ENCODE measurements at regions not wholly inside any gene's neighbourhood (a gene's known extent, or its start where the extent isn't known, plus 50 kb on each side); places are given as distances from the start of the nearest gene placed in this dataset.
"Not testable (repeated sequence)": the region's sequence is repeated elsewhere in the genome, so short reads cannot be mapped to it uniquely, and the experiment has no call there.

GRCh38 chrY:17827155-17827554 is 52.9 kb downstream of the CDY2B start:
- ATAC-seq; DNase-seq (ENCODE audit: low read depth in 1 of 2, low spot score in 1 of 2); H3K4me2 ChIP-seq; H3K4me1 ChIP-seq; POLR2A ChIA-PET; FAIRE-seq; H3K4me3 ChIP-seq; H3K9me3 ChIP-seq; H3K27ac ChIP-seq; CTCF ChIA-PET: not testable (repeated sequence)
- WGBS (ENCODE audit: missing lambda C conversion rate), result no CpG with 5 or more reads among the region's 5 CpGs

GRCh38 chrY:17819700-17820099 is 60.3 kb downstream of the CDY2B start:
- H3K4me1 ChIP-seq; POLR2A ChIA-PET; FAIRE-seq; DNase-seq (ENCODE audit: low read depth in 1 of 2, low spot score in 1 of 2); H3K27ac ChIP-seq; CTCF ChIA-PET; H3K9me3 ChIP-seq; H3K4me2 ChIP-seq; H3K4me3 ChIP-seq: not testable (repeated sequence)
- ATAC-seq, result peak; percentile 66 to 80; a peak in 4 of 6 replicates
- WGBS (ENCODE audit: missing lambda C conversion rate), result no CpG with 5 or more reads among the region's 4 CpGs

- WGBS (ENCODE audit: missing lambda C conversion rate), result no CpG with 5 or more reads among the region's 3 CpGs
- H3K4me2 ChIP-seq; FAIRE-seq; H3K9me3 ChIP-seq; H3K4me3 ChIP-seq; DNase-seq (ENCODE audit: low read depth in 1 of 2, low spot score in 1 of 2); POLR2A ChIA-PET; H3K4me1 ChIP-seq; CTCF ChIA-PET; H3K27ac ChIP-seq: not testable (repeated sequence)
- peak; percentile 57 to 67; a peak in 4 of 6 replicates for ATAC-seq
These were observed 60.9 kb downstream of the CDY2B start for GRCh38 chrY:17819025-17819646.

- POLR2A ChIA-PET; H3K4me2 ChIP-seq; H3K4me3 ChIP-seq; H3K27ac ChIP-seq; DNase-seq (ENCODE audit: low read depth in 1 of 2, low spot score in 1 of 2); H3K9me3 ChIP-seq; CTCF ChIA-PET; H3K4me1 ChIP-seq: not testable (repeated sequence)
- FAIRE-seq (peak; percentile 98), ATAC-seq (peak; percentile 85 to 91)
- WGBS (ENCODE audit: missing lambda C conversion rate), result no CpG with 5 or more reads among the region's 6 CpGs
These were observed 62.6 kb downstream of the CDY2B start for GRCh38 chrY:17817076-17818068.

- H3K4me2 ChIP-seq; ATAC-seq; H3K4me1 ChIP-seq; DNase-seq (ENCODE audit: low read depth in 1 of 2, low spot score in 1 of 2); H3K4me3 ChIP-seq; POLR2A ChIA-PET; CTCF ChIA-PET; H3K27ac ChIP-seq; FAIRE-seq; H3K9me3 ChIP-seq: not testable (repeated sequence)
- no CpG with 5 or more reads among the region's 3 CpGs for WGBS (ENCODE audit: missing lambda C conversion rate)
These were observed 67.4 kb downstream of the CDY2B start for GRCh38 chrY:17812664-17813063.

GRCh38 chrY:17799915-17800314 is 80.1 kb downstream of the CDY2B start:
- H3K4me2 ChIP-seq; H3K27ac ChIP-seq; H3K4me3 ChIP-seq; H3K9me3 ChIP-seq; H3K4me1 ChIP-seq; DNase-seq (ENCODE audit: low read depth in 1 of 2, low spot score in 1 of 2); CTCF ChIA-PET; POLR2A ChIA-PET: not testable (repeated sequence)
- WGBS (ENCODE audit: missing lambda C conversion rate), result no CpG with 5 or more reads among the region's 2 CpGs
- FAIRE-seq, result peak; percentile 86
- peak in 1 of 2 experiments; percentile 52; a peak in 1 of 6 replicates for ATAC-seq

- peak; percentile 80 to 82 for ATAC-seq
- DNase-seq (ENCODE audit: low read depth in 1 of 2, low spot score in 1 of 2); H3K4me1 ChIP-seq; H3K27ac ChIP-seq; H3K4me3 ChIP-seq; H3K4me2 ChIP-seq; POLR2A ChIA-PET; CTCF ChIA-PET; H3K9me3 ChIP-seq: not testable (repeated sequence)
- FAIRE-seq, result peak; percentile 83
- WGBS (ENCODE audit: missing lambda C conversion rate), result no CpG with 5 or more reads among the region's 3 CpGs
These were observed 92.8 kb downstream of the CDY2B start for GRCh38 chrY:17787214-17787613.

GRCh38 chrY:17766000-17766699 is 113.9 kb downstream of the CDY2B start:
- H3K4me3 ChIP-seq; H3K4me1 ChIP-seq; POLR2A ChIA-PET; CTCF ChIA-PET; DNase-seq (ENCODE audit: low read depth in 1 of 2, low spot score in 1 of 2); H3K9me3 ChIP-seq; H3K4me2 ChIP-seq; H3K27ac ChIP-seq: not testable (repeated sequence)
- FAIRE-seq, result peak; percentile 99
- WGBS (ENCODE audit: missing lambda C conversion rate), result no CpG with 5 or more reads among the region's 6 CpGs
- ATAC-seq, result peak in 1 of 2 experiments; percentile 79; a peak in 3 of 6 replicates

- H3K4me1 ChIP-seq; H3K4me3 ChIP-seq; DNase-seq (ENCODE audit: low read depth in 1 of 2, low spot score in 1 of 2); H3K9me3 ChIP-seq; POLR2A ChIA-PET; H3K27ac ChIP-seq; H3K4me2 ChIP-seq; CTCF ChIA-PET: not testable (repeated sequence)
- peak; percentile 65 for FAIRE-seq
- peak; percentile 89 to 90 for ATAC-seq
These were observed 120.8 kb downstream of the CDY2B start for GRCh38 chrY:17759213-17759612.

GRCh38 chrY:17752887-17753497 is 127.0 kb downstream of the CDY2B start:
- POLR2A ChIA-PET; DNase-seq (ENCODE audit: low read depth in 1 of 2, low spot score in 1 of 2); H3K4me1 ChIP-seq; CTCF ChIA-PET; H3K9me3 ChIP-seq; H3K4me3 ChIP-seq; H3K4me2 ChIP-seq; H3K27ac ChIP-seq: not testable (repeated sequence)
- ATAC-seq (peak; percentile 88 to 92), FAIRE-seq (peak; percentile 99)
- no CpG with 5 or more reads among the region's 13 CpGs for WGBS (ENCODE audit: missing lambda C conversion rate)

GRCh38 chrY:17739852-17740251 is 140.2 kb downstream of the CDY2B start:
- CTCF ChIA-PET, result not testable (repeated sequence)

More at GRCh38 chrY:17739852-17740251, 140.2 kb downstream of the CDY2B start:
- ATAC-seq; H3K4me3 ChIP-seq; DNase-seq (ENCODE audit: low read depth in 1 of 2, low spot score in 1 of 2); H3K9me3 ChIP-seq; H3K4me1 ChIP-seq; FAIRE-seq; H3K27ac ChIP-seq; POLR2A ChIA-PET; H3K4me2 ChIP-seq: not testable (repeated sequence)
- no CpG with 5 or more reads among the region's 2 CpGs for WGBS (ENCODE audit: missing lambda C conversion rate)

Measured in A549 (cell line).